COR-L47 (cell line): ENCODE measurements at regions not wholly inside any gene's neighbourhood (a gene's known extent, or its start where the extent isn't known, plus 50 kb on each side); places are given as distances from the start of the nearest gene placed in this dataset.
"Not testable (repeated sequence)": the region's sequence is repeated elsewhere in the genome, so short reads cannot be mapped to it uniquely, and the experiment has no call there.

Experiments
- DNase-seq: peaks from one replicate; lab custom pipeline; 2025; lab: John Stamatoyannopoulos, UW

GRCh38 chr3:69688400-69688799, 50.9 kb upstream of the MITF start:
- DNase-seq = no peak

- no peak for DNase-seq
Measured at GRCh38 chr3:69687641-69688040, 51.6 kb upstream of the MITF start.

- DNase-seq = no peak
Measured at GRCh38 chr3:69686056-69686455, 53.2 kb upstream of the MITF start.

- no peak for DNase-seq
Measured at GRCh38 chr3:69684309-69684961, 54.8 kb upstream of the MITF start.

- DNase-seq = no peak
Measured at GRCh38 chr3:69683082-69683806, 56.0 kb upstream of the MITF start.

- DNase-seq = not testable (repeated sequence)
Measured at GRCh38 chr3:69677456-69677855, 61.8 kb upstream of the MITF start.

- peak; percentile 67 for DNase-seq
Measured at GRCh38 chr3:69675786-69676530, 63.3 kb upstream of the MITF start.

GRCh38 chr3:69674752-69675151, 64.5 kb upstream of the MITF start:
- DNase-seq = no peak

- DNase-seq = no peak
Measured at GRCh38 chr3:69671082-69671952, 67.9 kb upstream of the MITF start.

- no peak for DNase-seq
Measured at GRCh38 chr3:69669070-69669469, 70.2 kb upstream of the MITF start.

GRCh38 chr3:69665026-69665737, 74.1 kb upstream of the MITF start:
- DNase-seq = peak; percentile 67

GRCh38 chr3:69660631-69661030, 78.6 kb upstream of the MITF start:
- no peak for DNase-seq

- DNase-seq = no peak
Measured at GRCh38 chr3:69659180-69659910, 79.9 kb upstream of the MITF start.

- DNase-seq = no peak
Measured at GRCh38 chr3:69658514-69659140, 80.6 kb upstream of the MITF start.

GRCh38 chr3:69657030-69657429, 82.2 kb upstream of the MITF start:
- DNase-seq = not testable (repeated sequence)

GRCh38 chr3:69651765-69652164, 87.5 kb upstream of the MITF start:
- DNase-seq = no peak

- no peak for DNase-seq
Measured at GRCh38 chr3:69650066-69650419, 89.2 kb upstream of the MITF start.

- DNase-seq = no peak
Measured at GRCh38 chr3:69649120-69650065, 89.9 kb upstream of the MITF start.

GRCh38 chr3:69648126-69648525, 91.1 kb upstream of the MITF start:
- DNase-seq = no peak
